ENCODE measurements at regions not wholly inside any gene's neighbourhood (a gene's known extent, or its start where the extent isn't known, plus 50 kb on each side); places are given as distances from the start of the nearest gene placed in this dataset.

- TF ChIP-seq POLR2AphosphoS5 (IDR thresholded peaks at IDR 0.05; ENCODE audit: low read depth, low read length): no peak
- TF ChIP-seq FOXP2 (optimal IDR thresholded peaks at IDR 0.05; ENCODE audit: borderline replicate concordance, extremely low read depth, extremely low read length, insufficient read depth): no peak
- no peak for TF ChIP-seq TAF1 (IDR thresholded peaks at IDR 0.05; ENCODE audit: borderline replicate concordance, insufficient read depth, low read length)
- TF ChIP-seq REST (IDR thresholded peaks at IDR 0.05; ENCODE audit: insufficient read depth in 1 of 2, low read depth in 2 of 2, low read length in 2 of 2): no peak
- TF ChIP-seq SIN3A (IDR thresholded peaks at IDR 0.05; ENCODE audit: borderline replicate concordance, insufficient read depth, low read length): no peak
Measured at GRCh38 chr11:40010011-40010410, 1449.4 kb downstream of the LRRC4C start.

GRCh38 chr11:39992551-39992950 lies 1466.9 kb downstream of the LRRC4C start:
- TF ChIP-seq SIN3A (IDR thresholded peaks at IDR 0.05; ENCODE audit: borderline replicate concordance, insufficient read depth, low read length): no peak
- no peak for TF ChIP-seq FOXP2 (optimal IDR thresholded peaks at IDR 0.05; ENCODE audit: borderline replicate concordance, extremely low read depth, extremely low read length, insufficient read depth)
- no peak for TF ChIP-seq TAF1 (IDR thresholded peaks at IDR 0.05; ENCODE audit: borderline replicate concordance, insufficient read depth, low read length)
- no peak for TF ChIP-seq POLR2AphosphoS5 (IDR thresholded peaks at IDR 0.05; ENCODE audit: low read depth, low read length)
- TF ChIP-seq REST (IDR thresholded peaks at IDR 0.05; ENCODE audit: insufficient read depth in 1 of 2, low read depth in 2 of 2, low read length in 2 of 2): no peak

GRCh38 chr11:39990421-39990831 lies 1469.0 kb downstream of the LRRC4C start:
- TF ChIP-seq POLR2AphosphoS5 (IDR thresholded peaks at IDR 0.05; ENCODE audit: low read depth, low read length) (no peak), TAF1 (IDR thresholded peaks at IDR 0.05; ENCODE audit: borderline replicate concordance, insufficient read depth, low read length) (no peak), REST (IDR thresholded peaks at IDR 0.05; ENCODE audit: insufficient read depth in 1 of 2, low read depth in 2 of 2, low read length in 2 of 2) (no peak), FOXP2 (optimal IDR thresholded peaks at IDR 0.05; ENCODE audit: borderline replicate concordance, extremely low read depth, extremely low read length, insufficient read depth) (no peak), SIN3A (IDR thresholded peaks at IDR 0.05; ENCODE audit: borderline replicate concordance, insufficient read depth, low read length) (no peak)

GRCh38 chr11:39975091-39975490 lies 1484.4 kb downstream of the LRRC4C start:
- no peak for TF ChIP-seq REST (IDR thresholded peaks at IDR 0.05; ENCODE audit: insufficient read depth in 1 of 2, low read depth in 2 of 2, low read length in 2 of 2)
- TF ChIP-seq FOXP2 (optimal IDR thresholded peaks at IDR 0.05; ENCODE audit: borderline replicate concordance, extremely low read depth, extremely low read length, insufficient read depth): no peak
- TF ChIP-seq SIN3A (IDR thresholded peaks at IDR 0.05; ENCODE audit: borderline replicate concordance, insufficient read depth, low read length): no peak
- no peak for TF ChIP-seq POLR2AphosphoS5 (IDR thresholded peaks at IDR 0.05; ENCODE audit: low read depth, low read length)
- TF ChIP-seq TAF1 (IDR thresholded peaks at IDR 0.05; ENCODE audit: borderline replicate concordance, insufficient read depth, low read length): no peak

- TF ChIP-seq SIN3A (IDR thresholded peaks at IDR 0.05; ENCODE audit: borderline replicate concordance, insufficient read depth, low read length): no peak
- TF ChIP-seq TAF1 (IDR thresholded peaks at IDR 0.05; ENCODE audit: borderline replicate concordance, insufficient read depth, low read length): no peak
- no peak for TF ChIP-seq FOXP2 (optimal IDR thresholded peaks at IDR 0.05; ENCODE audit: borderline replicate concordance, extremely low read depth, extremely low read length, insufficient read depth)
- no peak for TF ChIP-seq POLR2AphosphoS5 (IDR thresholded peaks at IDR 0.05; ENCODE audit: low read depth, low read length)
- no peak for TF ChIP-seq REST (IDR thresholded peaks at IDR 0.05; ENCODE audit: insufficient read depth in 1 of 2, low read depth in 2 of 2, low read length in 2 of 2)
Measured at GRCh38 chr11:39972461-39972860, 1487.0 kb downstream of the LRRC4C start.
